ENCODE measurements at regions not wholly inside any gene's neighbourhood (a gene's known extent, or its start where the extent isn't known, plus 50 kb on each side); places are given as distances from the start of the nearest gene placed in this dataset.
"Not testable (repeated sequence)": the region's sequence is repeated elsewhere in the genome, so short reads cannot be mapped to it uniquely, and the experiment has no call there.

DNA sequence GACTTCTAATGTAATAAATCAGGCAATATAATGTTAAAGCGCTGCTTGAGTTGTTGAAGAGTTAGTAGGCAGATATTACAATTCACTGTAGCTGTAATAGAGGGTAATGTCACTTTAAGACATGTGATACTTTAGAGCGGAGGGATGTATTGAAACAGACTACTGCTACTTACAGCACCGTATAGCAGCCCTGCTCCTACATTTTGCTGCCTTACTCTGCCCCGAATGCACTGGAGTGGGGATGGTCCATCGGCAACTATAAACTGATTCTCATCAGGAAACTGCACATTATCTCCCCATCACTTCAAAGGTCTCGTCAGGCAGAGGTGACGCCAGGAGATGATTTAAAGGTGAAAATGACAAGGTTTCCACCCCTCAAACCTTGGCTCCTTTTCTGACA lies 349.7 kb upstream of the SUCLG2 start:
- H3K27me3 ChIP-seq, result no peaks in the 10 kb centered on the region
- no peaks in the 10 kb centered on the region for H3K9me3 ChIP-seq
- no peak for DNase-seq
- no peaks in the 10 kb centered on the region for H3K36me3 ChIP-seq
- H3K4me3 ChIP-seq, result no peak overlapping the region

DNA sequence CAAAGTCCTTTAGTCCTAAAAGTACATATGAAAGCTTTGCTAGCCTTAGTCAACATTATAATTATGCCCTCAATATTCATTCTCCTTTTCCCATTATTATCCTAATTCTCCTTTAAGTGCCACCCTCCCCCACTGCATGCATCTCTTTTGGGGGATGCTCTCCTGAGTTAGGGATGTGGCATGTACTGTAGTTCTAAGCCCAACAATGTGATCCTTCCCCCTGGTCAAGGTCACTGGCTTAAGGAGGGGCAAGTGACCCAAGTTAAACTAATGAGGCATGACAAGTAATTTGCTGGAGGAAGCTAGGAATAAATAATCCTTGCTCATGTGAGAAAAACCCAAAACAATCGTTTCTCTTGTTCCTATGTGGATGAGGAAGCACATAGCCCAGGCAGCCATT lies 343.9 kb upstream of the SUCLG2 start:
- Histone ChIP-seq H3K27me3 (no peaks in the 10 kb centered on the region), H3K36me3 (no peaks in the 10 kb centered on the region), H3K4me3 (no peak overlapping the region), H3K9me3 (no peaks in the 10 kb centered on the region)
- DNase-seq, result no peak

DNA sequence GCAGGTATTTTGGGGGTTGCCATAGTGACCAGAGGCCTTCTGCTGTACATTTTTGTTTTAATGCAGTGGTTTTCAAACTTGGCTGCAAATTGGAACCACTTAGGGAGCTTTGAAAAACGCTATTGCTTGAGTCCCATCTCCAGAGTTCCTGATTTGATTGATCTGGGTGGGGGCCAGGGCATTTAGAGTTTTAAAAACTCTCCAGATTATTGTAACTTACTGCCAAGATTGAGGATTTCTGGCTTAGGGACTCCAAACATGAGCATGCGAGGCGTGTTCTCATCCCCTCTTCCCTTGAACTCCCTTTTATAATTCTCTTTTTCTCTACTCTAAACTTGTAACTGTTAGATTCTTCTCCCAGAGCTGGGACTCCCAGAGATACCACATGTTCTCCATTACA lies 340.8 kb upstream of the SUCLG2 start:
- no peak for DNase-seq
- Histone ChIP-seq H3K4me3 (no peak overlapping the region), H3K36me3 (no peaks in the 10 kb centered on the region), H3K27me3 (no peaks in the 10 kb centered on the region), H3K9me3 (no peaks in the 10 kb centered on the region)

DNA sequence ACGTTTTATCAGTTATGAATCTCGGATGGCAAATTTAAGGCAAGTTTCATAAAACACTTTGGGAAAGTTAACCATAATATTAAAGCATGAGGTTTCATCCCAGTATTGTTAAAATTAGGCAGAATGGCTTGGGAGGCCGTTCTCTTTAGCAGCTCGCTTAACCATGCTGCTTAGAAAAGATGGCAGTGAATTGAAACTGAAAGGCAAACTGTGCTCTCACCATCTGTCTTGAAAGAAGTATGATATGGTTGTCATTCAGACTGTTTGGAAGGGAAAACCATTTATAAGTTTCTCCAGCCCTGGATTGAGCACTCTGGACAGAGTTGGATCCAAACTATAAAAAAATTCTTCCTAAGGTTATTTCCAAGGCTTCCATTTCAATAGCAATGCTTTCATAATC lies 332.3 kb upstream of the SUCLG2 start:
- no peak for DNase-seq
- no peaks in the 10 kb centered on the region for H3K36me3 ChIP-seq
- H3K9me3 ChIP-seq, result no peaks in the 10 kb centered on the region
- H3K27me3 ChIP-seq, result no peaks in the 10 kb centered on the region
- H3K4me3 ChIP-seq, result no peak overlapping the region

DNA sequence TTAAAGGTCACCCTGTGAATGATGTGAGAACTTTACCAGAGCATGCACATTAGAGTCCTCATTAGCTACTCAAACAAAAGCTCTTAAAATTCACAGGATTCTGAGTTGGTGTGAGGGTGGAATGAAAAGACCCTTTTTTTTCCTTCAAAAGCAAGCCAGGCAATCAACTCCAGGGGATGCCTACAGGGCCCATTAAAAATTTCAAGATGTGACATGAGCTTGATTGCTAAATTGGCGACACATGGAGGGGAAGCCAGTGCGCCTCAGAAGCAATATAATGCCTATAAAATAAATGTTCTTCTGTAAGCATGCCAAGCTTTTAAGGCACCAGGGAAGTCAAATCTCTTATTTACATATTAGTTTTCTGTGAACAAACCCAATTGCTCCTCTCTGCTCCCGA lies 328.8 kb upstream of the SUCLG2 start:
- Histone ChIP-seq H3K9me3 (no peaks in the 10 kb centered on the region), H3K36me3 (no peaks in the 10 kb centered on the region), H3K27me3 (no peaks in the 10 kb centered on the region), H3K4me3 (no peak overlapping the region)
- no peak for DNase-seq

DNA sequence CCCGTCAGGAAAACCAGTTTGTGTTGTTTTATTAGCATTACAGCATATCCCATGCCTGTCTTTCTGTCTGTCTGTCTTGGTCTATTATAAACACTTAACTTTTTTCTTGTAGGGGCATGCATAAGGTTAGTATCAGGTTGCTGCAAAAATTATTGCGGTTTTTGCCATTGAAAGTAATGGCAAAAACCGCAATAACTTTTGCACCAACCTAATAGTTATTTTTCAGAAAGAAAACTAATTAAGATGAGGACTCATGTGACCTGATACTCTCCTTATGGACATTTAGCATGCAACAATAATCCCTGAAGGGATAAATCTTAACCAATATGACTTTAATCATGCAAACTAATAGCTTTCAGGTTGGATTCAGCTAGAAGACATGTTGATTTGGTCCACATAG lies 326.7 kb upstream of the SUCLG2 start:
- Histone ChIP-seq H3K36me3 (no peaks in the 10 kb centered on the region), H3K4me3 (no peak overlapping the region), H3K27me3 (no peaks in the 10 kb centered on the region), H3K9me3 (no peaks in the 10 kb centered on the region)
- no peak for DNase-seq

DNA sequence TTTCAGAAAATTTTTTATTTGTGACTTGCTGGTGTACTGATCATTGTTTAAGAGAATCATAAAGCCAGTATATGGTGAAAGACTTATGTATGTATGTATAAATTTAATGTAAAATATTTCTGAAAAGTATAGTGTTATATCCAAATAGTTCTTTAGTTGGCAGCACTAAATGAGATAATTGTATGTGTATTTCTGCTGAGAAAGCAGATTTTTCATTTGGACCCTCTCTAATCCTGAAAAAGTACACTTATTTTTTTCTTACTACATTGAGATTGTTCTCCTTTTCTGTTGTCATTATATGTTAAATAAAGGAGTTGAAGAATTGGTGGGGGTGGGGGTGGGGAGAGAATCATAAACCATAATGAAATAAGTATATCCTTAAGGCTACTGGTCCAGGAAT lies 324.9 kb upstream of the SUCLG2 start:
- H3K4me3 ChIP-seq, result no peak overlapping the region
- H3K9me3 ChIP-seq, result no peaks in the 10 kb centered on the region
- H3K27me3 ChIP-seq, result no peaks in the 10 kb centered on the region
- no peaks in the 10 kb centered on the region for H3K36me3 ChIP-seq
- no peak for DNase-seq

DNA sequence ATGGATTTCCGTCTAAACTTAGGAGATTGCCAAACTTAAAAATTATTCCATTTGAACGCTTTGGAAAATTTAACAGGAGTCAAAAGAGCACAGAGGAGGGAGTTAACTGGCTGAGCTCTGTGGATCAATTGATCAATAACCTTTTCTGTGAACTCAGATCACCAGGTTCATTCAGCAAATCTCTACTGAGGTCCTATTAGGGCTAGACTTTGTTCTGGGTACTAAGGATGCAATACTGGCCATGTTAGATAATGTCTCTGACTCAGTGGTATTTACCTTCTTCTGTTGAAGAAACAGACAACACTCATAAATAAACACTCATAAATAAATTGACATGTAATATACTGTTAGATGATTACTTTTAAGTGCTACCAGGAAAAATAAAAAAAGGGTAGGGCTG lies 323.4 kb upstream of the SUCLG2 start:
- Histone ChIP-seq H3K36me3 (no peaks in the 10 kb centered on the region), H3K9me3 (no peaks in the 10 kb centered on the region), H3K4me3 (no peak overlapping the region), H3K27me3 (no peaks in the 10 kb centered on the region)
- no peak for DNase-seq

DNA sequence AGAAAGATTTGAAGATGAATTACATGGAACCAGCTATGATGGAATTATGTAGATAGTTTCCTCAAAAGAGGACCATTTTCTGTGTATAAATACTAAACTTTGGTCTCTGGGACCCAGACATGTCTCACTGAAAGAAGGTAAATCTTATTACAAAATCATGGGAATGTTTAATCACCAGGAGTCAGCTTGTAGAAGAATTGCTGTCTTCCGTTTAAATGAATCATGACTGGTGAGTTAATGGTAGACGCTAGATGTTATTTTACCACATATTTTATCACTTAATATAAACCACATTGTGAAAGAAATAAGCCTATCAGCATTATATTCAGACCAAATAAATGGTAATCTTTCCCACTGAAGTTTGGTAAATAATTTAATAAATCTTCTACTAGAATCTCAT lies 322.3 kb upstream of the SUCLG2 start:
- H3K4me3 ChIP-seq, result no peak overlapping the region
- H3K9me3 ChIP-seq, result no peaks in the 10 kb centered on the region
- no peaks in the 10 kb centered on the region for H3K36me3 ChIP-seq
- no peaks in the 10 kb centered on the region for H3K27me3 ChIP-seq
- no peak for DNase-seq

DNA sequence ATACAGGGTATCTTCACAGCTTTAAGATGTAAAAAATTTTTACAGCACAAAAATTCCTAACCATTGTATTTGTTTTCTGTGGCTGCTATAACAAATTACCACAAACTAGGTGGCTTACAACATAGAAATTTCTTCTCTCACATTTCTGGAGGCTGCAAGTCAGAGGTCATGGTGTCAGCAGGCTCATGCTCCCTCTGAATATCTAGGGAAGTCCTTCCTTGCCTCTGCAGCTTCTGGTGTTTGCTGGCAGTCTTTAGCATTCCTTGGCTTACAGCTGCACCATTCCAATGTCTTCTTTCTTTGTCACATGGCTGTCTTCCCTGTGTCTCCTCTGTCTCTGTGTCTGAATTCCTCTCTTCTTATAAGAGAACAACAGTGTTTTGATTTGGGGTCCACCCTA lies 310.2 kb upstream of the SUCLG2 start:
- no peaks in the 10 kb centered on the region for H3K9me3 ChIP-seq
- H3K27me3 ChIP-seq, result no peaks in the 10 kb centered on the region
- no peaks in the 10 kb centered on the region for H3K36me3 ChIP-seq
- no peak overlapping the region for H3K4me3 ChIP-seq
- DNase-seq, result no peak

DNA sequence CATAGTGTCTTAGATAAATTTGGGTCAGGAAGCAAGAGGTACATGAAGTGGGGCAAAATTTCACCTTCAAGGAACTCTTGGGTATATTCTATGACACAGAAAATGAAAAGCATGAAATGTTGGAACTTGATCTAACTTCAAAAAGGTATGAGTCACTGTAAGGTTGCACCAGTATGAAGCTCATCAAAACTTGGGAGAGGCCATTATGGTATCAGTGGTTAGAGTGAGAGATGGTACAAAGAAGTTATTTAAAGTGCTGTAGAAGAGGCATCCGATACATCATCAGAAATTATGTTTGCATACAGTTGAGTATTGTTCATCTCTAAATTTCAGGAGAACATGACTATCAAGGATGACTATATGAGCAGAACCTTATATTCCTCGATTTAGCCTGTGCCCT lies 302.9 kb upstream of the SUCLG2 start:
- Histone ChIP-seq H3K36me3 (no peaks in the 10 kb centered on the region), H3K4me3 (no peak overlapping the region), H3K27me3 (no peaks in the 10 kb centered on the region), H3K9me3 (no peaks in the 10 kb centered on the region)
- no peak for DNase-seq

DNA sequence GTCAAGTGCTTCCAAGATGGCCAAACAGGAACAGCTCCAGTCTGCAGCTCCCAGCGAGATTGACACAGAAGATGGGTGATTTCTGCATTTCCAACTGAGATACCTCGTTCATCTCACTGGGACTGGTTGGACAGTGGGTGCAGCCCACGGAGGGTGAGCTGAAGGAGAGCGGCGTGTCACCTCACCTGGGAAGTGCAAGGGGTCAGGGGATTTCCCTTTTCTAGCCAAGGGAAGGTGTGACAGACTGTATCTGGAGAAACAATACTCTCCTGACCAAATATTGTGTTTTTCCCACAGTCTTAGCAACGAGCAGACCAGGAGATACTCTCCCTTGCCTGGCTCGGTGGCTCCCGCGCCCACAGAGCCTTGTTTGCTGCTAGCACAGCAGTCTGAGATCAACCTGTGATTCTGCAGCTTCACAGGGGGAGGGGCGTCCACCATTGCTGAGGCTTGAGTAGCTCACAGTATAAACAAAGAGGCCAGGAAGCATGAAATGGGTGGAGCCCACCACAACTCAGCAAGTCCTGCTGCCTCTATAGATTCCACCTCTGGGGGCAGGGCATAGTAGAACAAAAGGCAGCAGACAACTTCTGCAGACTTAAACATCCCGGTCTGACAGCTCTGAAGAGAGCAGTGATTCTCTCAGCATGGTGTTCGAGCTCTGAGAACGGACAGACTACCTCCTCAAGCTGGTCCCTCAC lies 293.5 kb upstream of the SUCLG2 start:
- Histone ChIP-seq H3K36me3 (no peaks in the 10 kb centered on the region), H3K27me3 (no peaks in the 10 kb centered on the region), H3K4me3 (no peak overlapping the region), H3K9me3 (no peaks in the 10 kb centered on the region)
- DNase-seq, result peak; percentile 1

DNA sequence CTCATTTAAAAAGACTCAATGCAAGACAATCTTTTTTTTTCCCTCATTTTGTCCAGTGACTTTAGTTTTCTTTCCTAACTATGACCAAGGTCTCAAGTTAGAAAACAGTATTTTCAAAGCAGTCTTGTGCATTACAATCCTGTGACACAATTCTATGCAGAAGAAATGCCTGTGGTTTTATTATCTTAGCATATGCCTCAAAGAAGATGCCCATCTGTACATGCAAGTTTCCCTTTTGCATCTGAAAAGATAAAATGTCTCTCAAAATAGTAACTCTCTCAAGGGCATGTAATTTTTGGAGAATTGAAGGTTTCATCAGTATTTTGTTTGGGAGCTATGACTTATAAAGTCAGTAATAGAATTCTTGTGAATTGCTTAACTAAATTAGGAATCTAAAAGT lies 292.0 kb upstream of the SUCLG2 start:
- H3K4me3 ChIP-seq, result no peak overlapping the region
- no peaks in the 10 kb centered on the region for H3K9me3 ChIP-seq
- DNase-seq, result no peak
- no peaks in the 10 kb centered on the region for H3K36me3 ChIP-seq
- no peaks in the 10 kb centered on the region for H3K27me3 ChIP-seq

DNA sequence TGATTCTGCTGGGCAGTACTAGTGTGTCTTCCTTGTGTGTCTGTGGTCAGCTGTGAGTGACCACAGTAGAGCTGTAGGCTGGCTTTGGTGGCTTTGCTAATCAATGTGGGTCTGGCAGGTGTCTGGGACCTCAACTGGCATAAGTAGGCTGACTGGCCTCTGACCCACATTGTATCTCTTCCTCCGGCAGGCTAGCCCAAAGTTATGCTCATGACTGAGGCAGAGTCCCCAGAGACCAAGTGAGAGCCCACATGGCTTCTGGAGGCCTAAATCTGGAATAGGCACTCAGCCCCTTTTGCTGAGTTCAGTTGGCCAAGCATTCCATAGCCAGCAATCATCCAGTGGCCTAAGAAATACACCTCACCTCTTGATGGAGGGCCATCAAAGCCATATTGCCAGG lies 289.1 kb upstream of the SUCLG2 start:
- no peaks in the 10 kb centered on the region for H3K27me3 ChIP-seq
- no peak for DNase-seq
- no peaks in the 10 kb centered on the region for H3K36me3 ChIP-seq
- no peaks in the 10 kb centered on the region for H3K9me3 ChIP-seq
- no peak overlapping the region for H3K4me3 ChIP-seq

DNA sequence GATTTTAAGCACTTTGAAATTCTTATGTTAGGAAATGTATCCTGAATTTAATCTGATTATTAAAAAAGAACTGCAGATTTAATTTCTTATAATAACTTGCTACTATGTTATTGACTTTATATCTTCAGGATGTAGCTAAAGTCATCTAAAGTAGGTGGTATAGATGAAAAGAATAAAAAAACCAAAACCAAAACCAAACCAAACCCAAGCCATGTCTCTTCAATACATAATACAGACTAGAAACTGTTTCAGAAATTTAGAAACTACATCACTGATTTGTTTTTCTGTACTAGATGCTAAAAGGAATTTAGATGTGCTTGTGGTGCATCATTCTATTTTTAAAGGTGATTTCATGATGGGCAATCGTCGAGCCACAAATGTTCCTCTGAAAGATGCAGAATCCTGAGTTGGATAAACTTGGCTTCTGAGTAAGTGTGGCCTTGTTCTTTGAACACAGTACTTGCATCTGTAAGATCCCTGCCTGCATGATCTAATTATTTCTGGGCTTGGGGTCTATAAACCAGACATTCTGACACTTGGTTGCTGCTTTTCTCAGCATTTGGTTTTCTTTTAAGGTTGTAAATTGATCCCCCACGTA lies 287.1 kb upstream of the SUCLG2 start:
- no peak for DNase-seq

DNA sequence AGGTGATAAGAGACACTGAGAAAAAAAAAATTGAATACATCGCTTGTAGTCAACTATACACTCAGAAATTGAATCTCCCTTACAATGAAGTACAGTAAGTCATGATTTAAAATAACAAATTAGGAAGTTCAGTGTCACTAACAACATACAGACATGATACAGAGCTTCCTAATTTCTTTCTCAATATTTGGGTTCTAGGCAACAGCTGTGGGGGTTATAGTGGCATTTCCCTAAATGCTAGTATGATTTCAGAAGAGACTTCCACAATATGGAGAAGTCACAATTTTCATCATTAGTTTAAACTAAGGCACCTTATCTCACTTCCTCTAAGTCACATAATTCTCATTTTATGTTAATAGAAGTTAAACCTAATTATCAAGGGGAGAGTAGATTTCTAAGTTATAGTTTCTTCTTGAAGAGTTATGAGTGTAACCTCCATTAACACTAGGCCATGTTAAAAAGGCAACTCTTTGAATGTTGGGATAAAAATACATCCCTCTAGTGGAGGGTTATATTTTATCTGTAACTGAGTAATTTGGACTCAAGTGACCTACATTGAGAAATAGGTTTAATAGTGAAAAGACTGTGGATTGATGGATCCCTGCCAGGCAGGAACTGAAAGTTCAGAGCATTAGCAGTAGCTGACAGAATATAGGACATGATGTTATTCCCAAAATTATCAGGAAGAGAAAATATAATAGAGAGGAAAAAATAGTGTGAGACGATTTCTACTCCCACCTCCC lies 286.0 kb upstream of the SUCLG2 start:
- Histone ChIP-seq H3K9me3 (no peaks in the 10 kb centered on the region), H3K36me3 (no peaks in the 10 kb centered on the region), H3K27me3 (no peaks in the 10 kb centered on the region), H3K4me3 (no peak overlapping the region)
- DNase-seq, result peak; percentile 5

More for the DNA sequence above, 287.1 kb upstream of the SUCLG2 start:
- Histone ChIP-seq H3K9me3 (no peaks in the 10 kb centered on the region), H3K4me3 (no peak overlapping the region), H3K36me3 (no peaks in the 10 kb centered on the region), H3K27me3 (no peaks in the 10 kb centered on the region)

DNA sequence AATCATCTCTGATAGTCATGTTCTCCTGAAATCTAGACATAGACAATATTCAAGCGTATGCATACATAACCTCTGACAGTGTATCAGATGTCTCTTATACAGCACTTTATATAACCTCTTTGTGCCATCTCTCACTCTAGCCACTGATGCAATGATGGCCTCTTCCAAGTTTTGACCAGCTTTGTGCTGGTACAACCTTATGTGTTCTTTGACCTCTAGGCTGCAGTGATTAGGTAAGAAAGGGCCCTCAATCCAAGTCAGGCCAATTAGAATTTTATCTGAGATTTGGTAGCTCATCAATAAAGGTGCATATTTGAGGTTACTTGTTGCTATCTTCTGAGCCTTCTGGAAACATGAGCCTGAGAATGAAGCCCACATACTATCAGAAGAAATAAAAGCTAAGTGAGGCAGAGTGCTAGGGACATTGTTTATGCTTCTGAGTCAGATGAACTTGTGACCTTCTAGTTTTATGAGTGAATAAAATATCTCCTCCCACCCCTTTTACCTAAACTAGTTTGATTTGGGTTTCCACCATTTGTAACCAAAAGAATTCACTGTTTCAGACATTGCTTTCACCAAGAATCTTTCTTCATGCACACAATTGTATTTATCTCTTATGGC lies 283.2 kb upstream of the SUCLG2 start:
- H3K27me3 ChIP-seq, result no peaks in the 10 kb centered on the region
- no peaks in the 10 kb centered on the region for H3K9me3 ChIP-seq
- DNase-seq, result no peak
- H3K36me3 ChIP-seq, result no peaks in the 10 kb centered on the region
- H3K4me3 ChIP-seq, result no peak overlapping the region

DNA sequence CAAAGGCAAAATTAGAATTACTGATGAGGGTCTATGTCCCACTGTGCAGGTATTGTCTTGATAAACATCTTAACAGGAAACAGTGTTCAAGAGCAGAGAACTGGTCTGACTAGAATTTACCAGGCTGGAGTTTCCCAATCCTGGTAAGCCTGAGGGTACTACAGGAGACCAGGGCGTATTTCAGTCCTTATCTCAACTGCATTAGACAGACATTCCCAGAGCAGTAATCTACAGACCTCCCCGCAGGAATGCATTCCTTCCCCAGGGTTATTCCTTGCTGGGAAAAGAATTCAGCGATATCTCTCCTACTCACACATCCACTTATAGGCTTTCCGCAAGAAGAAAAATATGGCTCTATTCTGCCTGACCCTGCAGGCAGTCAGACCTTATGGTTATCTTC lies 276.0 kb upstream of the SUCLG2 start:
- H3K27me3 ChIP-seq, H3K4me3 ChIP-seq, H3K36me3 ChIP-seq, H3K9me3 ChIP-seq, DNase-seq: not testable (repeated sequence)

All from MG63 (cell line).